ENCODE measurements at regions not wholly inside any gene's neighbourhood (a gene's known extent, or its start where the extent isn't known, plus 50 kb on each side); places are given as distances from the start of the nearest gene placed in this dataset.

- no peak for TF ChIP-seq POLR2A (IDR thresholded peaks at IDR 0.05)
- no peak for TF ChIP-seq EP300 (IDR thresholded peaks at IDR 0.05)
Measured at GRCh38 chr5:6936031-6936430, 222.8 kb downstream of the TENT4A start.

Measured in upper lobe of left lung (tissue), 4 donors.